PFSK-1 (cell line): ENCODE measurements at regions not wholly inside any gene's neighbourhood (a gene's known extent, or its start where the extent isn't known, plus 50 kb on each side); places are given as distances from the start of the nearest gene placed in this dataset.

Experiments
- FOXP2 ChIP-seq: optimal IDR thresholded peaks from 2 replicates; pipeline ENCODE3; 2011; ENCODE audit warnings: borderline replicate concordance, control low read depth, inconsistent platforms; ENCODE audit not compliant: insufficient read depth; ENCODE audit errors: extremely low read length, extremely low read depth
- POLR2AphosphoS5 ChIP-seq: IDR thresholded peaks from 2 replicates; pipeline ENCODE4 v1.6.1; 2012; ENCODE audit warnings: low read depth, mild to moderate bottlenecking, control low read depth, low read length, moderate library complexity
- SIN3A ChIP-seq: IDR thresholded peaks from 2 replicates; pipeline ENCODE4 v1.6.1; 2012; ENCODE audit warnings: mild to moderate bottlenecking, low read length, moderate library complexity, borderline replicate concordance; ENCODE audit not compliant: insufficient read depth
- TAF1 ChIP-seq: IDR thresholded peaks from 2 replicates; pipeline ENCODE4 v1.6.1; 2012; ENCODE audit warnings: low read length, control low read depth, borderline replicate concordance; ENCODE audit not compliant: insufficient read depth
- TF ChIP-seq, protein P1 (sequence below), 2 experiments: IDR thresholded peaks; 2 replicates each; pipeline versions ENCODE4 v1.6.1 to v1.8.0; 2011 to 2012; ENCODE audit warnings: low read depth in 2 of 2, low read length in 2 of 2, control low read depth in 1 of 2, inconsistent platforms in 1 of 2, mild to moderate bottlenecking in 1 of 2, moderate library complexity in 1 of 2; ENCODE audit not compliant: insufficient read depth in 1 of 2

DNA sequence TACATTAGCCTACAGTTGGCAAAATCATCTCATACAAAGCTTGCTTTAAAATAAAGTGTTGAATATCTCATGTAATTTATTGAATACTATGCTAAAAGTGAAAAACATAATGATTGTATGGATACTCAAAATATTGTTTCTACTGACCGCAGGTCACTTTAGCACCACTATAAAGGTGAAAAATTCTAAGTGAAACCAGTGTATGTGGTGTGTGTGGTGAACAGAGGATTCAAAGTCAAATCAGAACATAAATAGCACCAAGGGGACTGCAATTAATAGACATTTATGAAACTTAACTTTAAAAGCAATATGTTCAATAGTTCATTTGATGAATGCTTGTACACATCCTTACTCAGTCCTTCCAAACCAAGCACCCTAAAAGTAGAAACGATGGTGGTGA is 145.8 kb downstream of the AKAIN1 start:
- TF ChIP-seq FOXP2 (no peak), SIN3A (no peak), POLR2AphosphoS5 (no peak), TAF1 (no peak)
- TF ChIP-seq, protein P1, sequence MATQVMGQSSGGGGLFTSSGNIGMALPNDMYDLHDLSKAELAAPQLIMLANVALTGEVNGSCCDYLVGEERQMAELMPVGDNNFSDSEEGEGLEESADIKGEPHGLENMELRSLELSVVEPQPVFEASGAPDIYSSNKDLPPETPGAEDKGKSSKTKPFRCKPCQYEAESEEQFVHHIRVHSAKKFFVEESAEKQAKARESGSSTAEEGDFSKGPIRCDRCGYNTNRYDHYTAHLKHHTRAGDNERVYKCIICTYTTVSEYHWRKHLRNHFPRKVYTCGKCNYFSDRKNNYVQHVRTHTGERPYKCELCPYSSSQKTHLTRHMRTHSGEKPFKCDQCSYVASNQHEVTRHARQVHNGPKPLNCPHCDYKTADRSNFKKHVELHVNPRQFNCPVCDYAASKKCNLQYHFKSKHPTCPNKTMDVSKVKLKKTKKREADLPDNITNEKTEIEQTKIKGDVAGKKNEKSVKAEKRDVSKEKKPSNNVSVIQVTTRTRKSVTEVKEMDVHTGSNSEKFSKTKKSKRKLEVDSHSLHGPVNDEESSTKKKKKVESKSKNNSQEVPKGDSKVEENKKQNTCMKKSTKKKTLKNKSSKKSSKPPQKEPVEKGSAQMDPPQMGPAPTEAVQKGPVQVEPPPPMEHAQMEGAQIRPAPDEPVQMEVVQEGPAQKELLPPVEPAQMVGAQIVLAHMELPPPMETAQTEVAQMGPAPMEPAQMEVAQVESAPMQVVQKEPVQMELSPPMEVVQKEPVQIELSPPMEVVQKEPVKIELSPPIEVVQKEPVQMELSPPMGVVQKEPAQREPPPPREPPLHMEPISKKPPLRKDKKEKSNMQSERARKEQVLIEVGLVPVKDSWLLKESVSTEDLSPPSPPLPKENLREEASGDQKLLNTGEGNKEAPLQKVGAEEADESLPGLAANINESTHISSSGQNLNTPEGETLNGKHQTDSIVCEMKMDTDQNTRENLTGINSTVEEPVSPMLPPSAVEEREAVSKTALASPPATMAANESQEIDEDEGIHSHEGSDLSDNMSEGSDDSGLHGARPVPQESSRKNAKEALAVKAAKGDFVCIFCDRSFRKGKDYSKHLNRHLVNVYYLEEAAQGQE (IDR thresholded peaks at IDR 0.05; ENCODE audit: insufficient read depth in 1 of 2, low read depth in 2 of 2, low read length in 2 of 2): no peak

DNA sequence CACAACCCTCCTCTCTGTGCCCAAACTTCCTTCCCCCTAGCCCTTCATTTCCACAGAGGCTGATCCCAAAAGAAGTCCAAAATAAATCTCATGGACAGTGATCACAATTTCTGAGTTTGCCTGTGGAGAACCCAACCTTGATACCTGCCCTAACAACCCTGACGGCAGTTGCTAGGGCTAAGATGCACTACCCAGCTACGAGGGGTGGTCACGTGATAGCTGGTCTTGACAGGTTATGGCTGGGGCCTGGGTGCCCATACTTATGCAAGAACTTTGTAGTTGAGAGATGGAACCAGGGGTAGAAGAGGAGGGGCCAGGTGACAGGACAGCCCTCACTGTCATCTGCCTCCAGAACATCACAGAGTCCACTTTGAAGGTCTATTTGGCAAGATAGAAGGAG is 147.9 kb downstream of the AKAIN1 start:
- TF ChIP-seq FOXP2 (no peak), POLR2AphosphoS5 (no peak), SIN3A (no peak), TAF1 (no peak)
- TF ChIP-seq, protein P1 (IDR thresholded peaks at IDR 0.05; ENCODE audit: insufficient read depth in 1 of 2, low read depth in 2 of 2, low read length in 2 of 2): no peak

DNA sequence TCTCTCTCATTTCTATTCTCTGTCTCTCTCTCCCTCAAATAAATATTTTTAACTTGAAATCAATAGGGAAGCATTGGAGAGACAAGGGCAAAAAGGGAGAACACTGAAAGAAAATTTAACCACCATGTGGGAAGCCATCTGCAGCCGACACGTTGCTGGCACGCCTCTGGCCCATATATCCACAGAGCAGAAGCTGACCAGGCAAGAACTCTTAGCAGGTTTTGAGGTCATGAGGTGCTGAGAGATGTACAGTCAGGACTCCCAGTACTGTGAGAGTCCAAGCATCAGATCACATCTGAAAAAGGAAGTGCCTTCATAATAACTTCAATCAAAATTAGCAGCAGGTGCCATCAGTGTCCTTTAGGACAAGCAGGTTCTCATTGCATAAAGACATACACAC is 156.6 kb downstream of the AKAIN1 start:
- TF ChIP-seq SIN3A (no peak), POLR2AphosphoS5 (no peak), FOXP2 (no peak), TAF1 (no peak)
- TF ChIP-seq, protein P1 (IDR thresholded peaks at IDR 0.05; ENCODE audit: insufficient read depth in 1 of 2, low read depth in 2 of 2, low read length in 2 of 2): no peak

DNA sequence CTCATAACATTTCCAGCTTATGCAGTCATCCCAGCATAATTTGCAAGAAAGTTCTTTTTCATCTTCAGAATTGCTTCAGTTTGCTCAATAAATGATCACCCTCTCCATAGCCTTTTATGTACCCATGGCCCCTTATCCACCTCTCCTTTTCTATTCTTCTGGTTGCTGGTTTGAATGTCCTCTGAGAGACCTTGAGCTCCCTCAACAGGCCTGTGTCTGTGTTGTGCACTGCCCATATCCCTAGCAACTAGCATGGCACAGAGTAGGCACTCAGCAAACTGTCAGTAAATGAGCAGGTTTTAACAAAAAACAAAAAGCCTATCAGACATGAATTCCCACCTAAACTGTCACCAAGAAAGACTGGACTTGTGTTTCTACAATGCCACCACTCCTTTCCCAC is 160.5 kb downstream of the AKAIN1 start:
- TF ChIP-seq POLR2AphosphoS5 (no peak), FOXP2 (no peak), TAF1 (no peak), SIN3A (no peak)
- TF ChIP-seq, protein P1 (IDR thresholded peaks at IDR 0.05; ENCODE audit: insufficient read depth in 1 of 2, low read depth in 2 of 2, low read length in 2 of 2): no peak

DNA sequence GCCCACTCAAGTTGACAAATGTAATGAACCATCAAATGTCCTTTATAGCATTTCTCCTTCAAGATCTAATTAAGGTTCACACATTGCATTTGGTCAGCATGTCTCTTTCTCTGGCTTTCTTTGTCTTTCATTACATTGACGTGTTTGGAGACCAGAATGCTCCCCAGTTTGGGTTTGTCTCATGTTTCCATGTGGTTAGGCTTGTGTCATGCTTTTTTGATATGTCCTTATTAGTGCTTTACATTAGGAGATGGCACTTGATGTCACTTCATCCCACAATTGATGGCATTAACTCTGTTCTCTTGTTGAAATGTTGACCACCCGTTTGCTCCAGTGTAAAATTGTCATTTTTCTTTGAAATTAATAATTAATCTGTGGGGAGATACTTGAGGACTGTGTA is 165.8 kb downstream of the AKAIN1 start:
- TF ChIP-seq POLR2AphosphoS5 (no peak), FOXP2 (no peak), TAF1 (no peak), SIN3A (no peak)
- TF ChIP-seq, protein P1 (IDR thresholded peaks at IDR 0.05; ENCODE audit: insufficient read depth in 1 of 2, low read depth in 2 of 2, low read length in 2 of 2): no peak
